GM18867 (cell line): ENCODE measurements at regions not wholly inside any gene's neighbourhood (a gene's known extent, or its start where the extent isn't known, plus 50 kb on each side); places are given as distances from the start of the nearest gene placed in this dataset.

Experiments used
- ATAC-seq: cut with Tn5 transposase; IDR thresholded peaks from one replicate; pipeline ENCODE4 v1.9.1; 2021; ENCODE audit warnings: mild to moderate bottlenecking, moderate library complexity; ENCODE audit not compliant: unreplicated experiment

DNA sequence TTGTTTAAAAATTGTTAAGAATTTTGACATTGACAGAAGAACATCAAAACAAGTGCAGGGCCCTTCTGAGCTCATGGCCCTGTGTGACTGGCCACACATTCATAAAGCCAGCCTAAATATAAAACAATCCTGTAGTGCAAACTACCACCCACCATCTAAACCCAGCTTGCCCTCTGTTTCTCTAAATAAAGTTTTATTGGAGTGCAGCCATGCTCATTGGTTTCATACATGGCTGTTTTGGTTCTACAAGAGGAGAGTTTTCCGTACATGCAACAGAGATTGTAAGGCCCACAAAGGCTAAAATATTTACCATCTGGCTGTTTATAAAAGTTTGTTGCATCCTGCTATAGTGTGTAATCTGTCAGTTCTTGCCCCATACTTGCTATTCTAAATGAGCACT is 54.6 kb upstream of the TRIM24 start:
- ATAC-seq = no peak

DNA sequence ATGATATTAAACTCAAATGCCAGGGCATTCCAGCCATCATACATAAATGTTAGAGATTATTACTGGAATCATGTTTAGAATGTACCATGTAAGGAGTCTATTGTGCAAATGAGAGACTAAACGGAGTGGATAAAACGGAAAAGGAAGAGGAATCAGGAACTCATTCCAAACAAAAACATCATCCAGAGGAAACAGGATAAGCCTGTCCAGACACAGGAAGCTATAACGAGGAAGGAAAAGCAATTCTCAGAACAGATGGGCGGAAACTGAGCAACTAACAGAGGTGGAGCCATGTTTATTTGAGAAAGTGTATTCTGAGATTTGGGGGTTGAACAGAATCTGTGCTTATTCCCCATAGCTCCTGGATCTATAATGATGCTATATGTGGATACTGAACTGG is 52.3 kb upstream of the TRIM24 start:
- ATAC-seq = no peak
